SK-MEL-5 (cell line): ENCODE measurements at regions not wholly inside any gene's neighbourhood (a gene's known extent, or its start where the extent isn't known, plus 50 kb on each side); places are given as distances from the start of the nearest gene placed in this dataset.

Source experiments
- DNase-seq: peaks from one replicate; pipeline ENCODE4 v3.0.0-alpha.2; 2016; ENCODE audit warnings: low read depth, low spot score
- in situ Hi-C: cut with HindIII; loops from 2 replicates; pipeline ENCODE4 v1.10.0; 2016; ENCODE audit warnings: low sequenced_read_pairs, high pct_unique_total_duplicates, low pct_unique_long_range_greater_than_20kb

DNA sequence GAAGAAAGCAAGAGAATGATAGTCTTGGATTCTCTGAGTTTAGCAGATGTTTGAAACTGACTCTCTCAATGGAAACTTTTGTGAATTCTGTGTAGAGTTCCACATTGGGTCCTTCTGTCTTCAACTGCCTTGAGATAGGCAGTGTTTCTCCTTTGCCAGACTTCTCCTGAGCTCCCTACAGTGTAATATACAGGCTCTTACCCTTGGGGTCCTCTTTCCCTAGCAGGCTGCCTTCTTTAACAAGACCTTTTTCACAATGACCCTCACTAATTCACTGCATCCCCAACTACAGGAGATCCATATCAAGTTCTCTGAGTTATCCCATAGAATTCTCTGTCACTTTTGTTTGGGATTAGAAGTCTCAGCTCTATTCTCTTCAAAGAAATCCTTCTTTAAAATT is 513.0 kb downstream of the XIRP2 start:
- in situ Hi-C loops, result no loop called here
- DNase-seq, result no peak

DNA sequence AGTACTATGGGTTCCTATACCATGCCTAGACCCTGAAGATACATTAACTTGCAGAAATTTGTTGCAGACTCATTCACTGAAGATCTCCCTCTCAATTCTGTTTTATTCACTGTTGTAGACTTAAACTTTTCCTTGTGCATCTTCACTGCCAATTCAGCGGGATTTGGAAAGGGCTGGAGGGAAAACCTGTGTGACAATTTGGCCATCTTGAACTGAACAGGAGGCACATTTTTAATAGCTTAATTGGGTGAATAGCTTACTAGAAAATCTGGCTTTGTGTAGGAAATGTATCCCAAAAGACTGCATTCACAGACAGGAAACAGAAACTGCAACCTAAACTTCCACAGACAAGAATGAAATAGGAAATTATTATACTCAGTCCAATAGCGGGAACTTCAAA is 512.3 kb downstream of the XIRP2 start:
- DNase-seq, result no peak
- in situ Hi-C loops, result no loop called here

DNA sequence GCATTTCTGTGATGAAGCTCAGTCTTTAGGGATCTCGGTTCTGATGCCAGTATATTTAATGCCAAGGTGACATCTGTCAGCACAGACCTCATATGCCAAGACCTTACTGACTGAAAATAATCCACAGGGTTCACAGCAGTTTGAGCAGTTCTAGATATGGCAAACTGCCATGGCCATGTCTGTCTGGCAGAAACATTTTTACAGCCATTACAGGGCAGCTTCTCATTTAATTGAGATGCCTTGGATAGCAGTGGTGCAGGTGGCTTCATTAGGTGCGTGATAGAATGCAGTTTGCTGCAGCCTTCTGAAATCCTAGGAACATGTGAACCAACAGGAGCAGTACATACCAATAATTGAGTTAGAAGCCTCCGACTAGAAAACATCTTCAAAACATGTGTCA is 510.6 kb downstream of the XIRP2 start:
- no peak for DNase-seq
- in situ Hi-C loops, result no loop called here

DNA sequence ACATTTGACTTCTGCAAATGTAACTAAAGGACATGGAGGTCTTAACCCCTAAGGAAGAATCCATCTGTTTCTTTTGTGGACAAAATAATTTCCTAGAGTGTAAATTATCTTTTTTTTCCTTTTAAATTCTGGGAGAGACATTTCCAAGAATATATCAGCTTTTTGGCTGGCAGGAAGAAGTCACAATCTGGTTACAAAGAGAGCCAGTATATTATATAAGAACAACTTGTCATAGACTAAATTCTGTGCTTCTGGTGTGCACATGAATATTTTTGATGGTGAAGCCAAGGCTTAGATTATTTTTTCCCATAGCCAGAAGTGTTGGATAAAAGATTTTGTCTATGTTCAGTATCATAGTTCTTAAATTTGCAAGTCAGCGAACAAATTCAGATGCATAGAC is 500.6 kb downstream of the XIRP2 start:
- in situ Hi-C loops, result no loop called here

DNA sequence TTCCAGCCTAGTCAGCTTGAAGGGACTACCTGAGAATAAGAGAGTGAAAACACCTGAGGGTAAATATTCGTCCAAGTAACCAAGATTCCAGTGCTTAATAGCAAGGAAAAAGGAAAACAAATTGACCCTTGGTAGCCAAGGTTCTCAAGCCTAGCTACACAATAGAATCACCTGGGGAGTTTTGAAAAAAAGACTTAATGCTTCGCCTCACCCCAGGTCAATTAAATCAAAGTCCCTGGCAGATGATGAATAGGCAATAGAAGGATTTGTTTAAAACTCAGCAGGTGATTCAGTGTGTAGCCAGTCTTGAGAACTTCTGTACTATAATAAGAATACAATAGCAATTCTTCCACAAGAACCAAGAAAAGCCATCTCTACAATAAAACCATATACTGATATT is 500.2 kb downstream of the XIRP2 start:
- in situ Hi-C loops, result no loop called here
- DNase-seq, result no peak

More for the DNA sequence above, 500.6 kb downstream of the XIRP2 start:
- DNase-seq, result no peak

DNA sequence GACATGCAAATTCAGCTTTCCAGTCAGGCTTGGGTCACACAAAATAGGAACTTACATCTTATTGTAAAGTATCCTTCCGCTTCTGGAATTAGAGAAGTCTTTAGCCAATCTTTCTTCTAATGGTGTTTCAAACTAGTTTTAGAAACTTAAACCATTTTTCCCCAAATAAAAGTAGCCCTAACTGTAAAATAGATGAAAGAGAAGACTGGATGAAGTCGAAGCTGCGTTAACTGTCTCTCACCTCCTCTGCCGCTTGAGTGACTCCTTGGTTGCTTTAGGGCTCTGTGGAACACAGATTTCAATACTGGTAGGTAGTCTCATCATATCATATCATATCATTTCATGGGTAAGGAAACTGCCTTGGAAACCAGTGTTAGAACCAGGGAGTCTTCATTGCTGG is 498.4 kb downstream of the XIRP2 start:
- in situ Hi-C loops, result no loop called here
- peak; percentile 4 for DNase-seq

DNA sequence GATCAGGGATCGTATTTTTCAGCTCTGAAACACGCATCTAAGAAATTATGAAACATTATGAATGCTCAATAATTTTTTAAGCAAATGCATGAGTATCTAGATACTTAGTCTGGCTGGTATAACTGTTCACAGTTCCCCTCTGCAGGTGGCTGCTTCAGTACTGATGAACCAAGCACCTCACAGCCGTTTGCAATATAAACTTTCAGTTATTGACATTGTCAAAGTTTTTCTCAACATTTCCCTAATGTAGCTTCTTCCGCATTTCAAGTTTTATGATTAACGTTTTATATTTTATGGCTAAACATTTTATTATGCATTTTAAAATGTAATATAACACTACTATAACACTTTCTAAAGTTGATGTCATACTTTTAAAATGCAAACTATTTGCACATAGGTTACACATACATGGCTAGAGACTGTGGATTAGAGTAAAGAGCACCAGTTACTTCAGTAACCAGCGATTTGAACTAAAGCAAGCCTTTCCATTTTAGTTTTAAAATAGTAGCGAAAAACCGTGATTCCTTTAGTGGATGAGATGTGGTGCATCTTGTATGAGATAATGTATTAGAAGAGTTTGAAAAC is 495.4 kb downstream of the XIRP2 start:
- no peak for DNase-seq
- in situ Hi-C loops, result no loop called here

DNA sequence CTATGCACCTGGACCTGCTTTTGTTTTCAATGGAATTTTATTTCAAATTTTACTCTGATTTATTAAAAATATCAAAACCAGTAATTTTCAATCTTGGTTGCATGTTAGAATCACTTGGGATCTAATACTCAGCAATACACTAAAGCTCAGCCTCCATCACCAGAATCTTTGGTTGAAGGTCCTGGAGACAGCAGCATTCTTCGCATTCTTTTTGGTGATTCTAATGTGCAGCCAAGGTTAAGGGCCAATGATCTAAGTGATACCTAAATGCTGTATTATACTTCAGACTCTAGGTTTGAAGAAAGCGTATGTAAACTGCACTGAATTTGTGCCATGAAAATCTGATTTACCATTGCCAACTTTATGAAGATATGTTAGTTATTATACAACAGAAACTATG is 493.1 kb downstream of the XIRP2 start:
- in situ Hi-C loops, result no loop called here
- no peak for DNase-seq

DNA sequence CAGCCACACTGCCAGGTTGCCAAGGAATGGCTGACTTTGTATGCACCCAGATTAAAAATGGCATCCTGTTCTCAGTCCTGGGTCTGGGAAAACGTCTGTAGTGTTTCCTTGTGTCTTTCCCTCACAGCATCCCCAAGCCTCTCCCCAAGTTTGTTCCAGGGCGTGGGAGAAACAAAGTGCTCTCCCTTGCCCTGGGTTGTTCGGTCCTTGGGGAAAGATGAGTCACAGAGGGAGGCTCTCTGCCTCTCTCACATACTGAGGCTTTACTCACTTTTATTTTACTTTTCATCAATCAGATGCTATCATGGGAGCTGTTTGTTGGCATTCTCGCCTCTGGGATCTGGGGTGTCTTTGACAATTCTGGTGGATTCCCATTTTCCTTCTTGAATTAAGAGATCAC is 492.3 kb downstream of the XIRP2 start:
- no peak for DNase-seq
- in situ Hi-C loops, result no loop called here

DNA sequence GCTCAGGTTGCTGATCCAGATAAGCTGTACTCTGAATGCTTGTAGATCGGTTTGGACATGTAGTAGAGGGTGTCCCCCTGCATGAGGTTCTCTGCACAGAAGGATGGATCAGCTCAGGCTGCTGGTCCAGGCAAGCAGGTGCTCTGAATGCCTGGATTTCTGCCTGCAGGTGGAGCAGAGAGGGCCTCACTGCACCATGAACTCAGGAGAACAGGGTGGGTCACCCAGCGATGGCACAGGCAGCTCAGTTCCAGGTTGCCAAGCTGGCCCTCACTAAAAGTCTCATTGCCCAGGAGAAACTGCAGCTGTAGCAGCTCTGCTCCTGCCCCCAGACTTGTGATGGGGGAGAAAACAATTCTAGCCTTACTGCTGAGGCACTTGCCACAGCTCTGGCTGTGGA is 491.8 kb downstream of the XIRP2 start:
- in situ Hi-C loops, result no loop called here
- no peak for DNase-seq

DNA sequence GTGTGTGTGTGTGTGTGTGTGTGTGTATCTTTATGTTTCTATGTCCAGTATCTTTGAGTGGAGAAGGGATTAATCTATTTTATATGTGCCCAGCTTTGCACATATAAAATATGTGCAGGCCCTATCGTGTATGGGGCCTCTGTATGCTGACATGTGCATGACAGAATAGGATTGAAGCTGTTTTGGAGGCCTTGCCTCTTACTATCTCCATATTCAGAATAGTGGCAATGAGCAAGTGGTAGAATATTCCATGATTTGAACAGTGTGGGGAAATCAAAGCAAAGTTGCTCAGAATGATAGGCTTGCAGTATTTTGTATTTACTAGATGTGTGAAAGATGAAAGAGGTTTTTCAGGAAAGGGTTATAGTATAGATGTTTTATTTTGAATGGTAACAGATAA is 480.8 kb downstream of the XIRP2 start:
- DNase-seq, result no peak
- in situ Hi-C loops, result no loop called here

DNA sequence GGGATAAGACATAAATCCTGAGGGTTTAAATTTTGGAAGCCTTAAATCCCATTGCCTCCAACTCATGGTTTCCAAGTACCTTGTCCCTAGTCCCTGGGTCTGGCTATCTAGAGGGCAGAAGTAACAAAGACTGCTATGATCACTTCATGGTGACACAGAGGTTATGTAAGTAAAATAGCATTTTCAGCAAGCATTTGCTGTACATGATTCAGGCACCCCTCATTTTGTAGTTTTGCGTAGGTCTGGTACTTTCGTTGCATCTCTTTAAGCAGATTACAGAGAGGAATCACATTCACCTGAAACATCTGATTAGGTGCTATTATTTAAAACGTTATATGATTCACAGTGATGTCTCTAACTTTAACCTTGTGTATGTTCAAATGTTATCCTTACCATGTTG is 480.1 kb downstream of the XIRP2 start:
- in situ Hi-C loops, result no loop called here

DNA sequence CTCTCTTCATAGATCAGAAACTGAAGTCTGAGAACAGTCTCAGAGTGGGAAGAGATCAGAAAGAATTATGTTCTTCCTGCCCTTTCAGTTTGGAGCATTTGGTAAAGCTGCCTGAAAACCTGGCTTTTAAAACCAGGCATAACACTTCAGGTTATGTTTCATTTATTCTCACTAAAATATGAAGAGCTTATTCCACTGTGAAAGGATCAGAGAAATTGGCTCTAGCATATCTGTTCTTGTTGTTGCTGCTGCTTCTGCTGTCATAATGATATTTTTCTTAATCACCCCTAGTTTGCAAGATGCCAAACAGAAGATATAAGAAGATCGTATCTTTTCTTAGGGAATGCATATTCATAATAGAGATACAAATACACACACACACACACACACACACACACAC is 476.9 kb downstream of the XIRP2 start:
- no peak for DNase-seq
- in situ Hi-C loops, result no loop called here

More for the DNA sequence above, 480.1 kb downstream of the XIRP2 start:
- DNase-seq, result no peak

DNA sequence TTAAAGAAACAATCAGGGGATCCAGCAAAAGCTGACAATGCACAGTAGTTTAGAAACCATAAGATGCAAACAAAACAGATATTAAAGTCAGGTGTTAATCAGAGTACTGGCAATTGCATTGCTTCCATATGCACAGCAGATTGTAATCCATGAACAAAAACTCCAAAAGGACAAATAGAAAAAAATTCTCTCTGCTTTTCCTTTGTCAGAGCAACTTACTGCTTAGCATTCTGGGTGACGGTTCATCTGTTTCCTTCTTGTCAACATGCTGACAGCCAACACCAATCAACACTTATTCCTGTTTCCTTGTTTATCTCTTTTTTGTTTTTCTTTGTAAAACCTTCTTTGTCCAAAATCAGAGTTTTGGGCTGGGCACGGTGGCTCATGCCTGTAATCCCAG is 473.1 kb downstream of the XIRP2 start:
- in situ Hi-C loops, result no loop called here
- DNase-seq, result no peak

DNA sequence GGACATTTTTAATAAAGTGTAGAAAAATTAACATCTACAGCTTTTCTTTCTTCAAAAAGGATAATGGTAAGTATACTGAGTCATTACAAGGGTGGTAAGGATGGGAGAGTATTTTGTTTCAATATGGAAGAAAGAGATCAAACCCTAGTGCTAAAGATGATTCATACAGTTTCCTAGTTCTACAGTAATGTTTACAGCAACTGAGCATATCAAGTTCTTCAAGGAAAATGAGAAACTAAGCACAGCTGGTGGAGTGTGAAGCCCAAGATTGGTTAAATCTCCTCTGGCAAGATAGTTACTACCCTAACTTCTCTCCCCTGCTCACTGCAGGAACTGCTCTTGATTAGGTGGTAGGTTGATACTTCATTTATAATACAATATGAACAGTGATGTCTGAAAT is 467.5 kb downstream of the XIRP2 start:
- in situ Hi-C loops, result no loop called here
- no peak for DNase-seq

DNA sequence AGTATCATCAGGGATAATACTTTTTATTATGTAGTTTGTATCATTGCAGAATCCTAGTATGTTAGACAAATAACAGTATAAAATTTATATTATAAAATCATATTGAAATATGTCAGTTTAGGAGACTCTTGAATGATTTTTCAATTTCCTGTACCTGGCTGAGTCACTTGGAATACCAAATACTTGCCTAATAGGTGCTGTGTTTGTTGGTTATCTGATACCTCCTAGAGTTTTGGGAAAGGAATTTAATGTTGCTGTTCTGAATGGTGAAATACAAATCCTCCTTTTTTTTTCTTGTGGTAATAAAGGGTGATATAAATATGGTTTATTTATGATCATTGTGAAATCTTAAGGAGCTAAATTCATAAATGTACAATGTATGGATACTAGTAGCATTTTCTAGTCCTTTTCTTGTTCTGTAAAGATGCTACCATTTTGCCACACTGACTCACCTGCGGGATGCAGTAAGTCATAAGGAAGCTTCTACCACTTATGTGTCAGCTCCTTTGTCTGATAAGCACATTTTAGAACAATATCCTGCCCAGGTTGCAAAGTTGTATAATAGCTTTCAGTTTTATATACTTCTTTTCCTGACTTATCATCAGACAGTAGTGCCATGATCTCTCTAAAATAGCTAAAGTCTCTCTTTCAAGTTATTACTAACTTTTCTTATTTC is 465.5 kb downstream of the XIRP2 start:
- DNase-seq, result no peak
- in situ Hi-C loops, result no loop called here

DNA sequence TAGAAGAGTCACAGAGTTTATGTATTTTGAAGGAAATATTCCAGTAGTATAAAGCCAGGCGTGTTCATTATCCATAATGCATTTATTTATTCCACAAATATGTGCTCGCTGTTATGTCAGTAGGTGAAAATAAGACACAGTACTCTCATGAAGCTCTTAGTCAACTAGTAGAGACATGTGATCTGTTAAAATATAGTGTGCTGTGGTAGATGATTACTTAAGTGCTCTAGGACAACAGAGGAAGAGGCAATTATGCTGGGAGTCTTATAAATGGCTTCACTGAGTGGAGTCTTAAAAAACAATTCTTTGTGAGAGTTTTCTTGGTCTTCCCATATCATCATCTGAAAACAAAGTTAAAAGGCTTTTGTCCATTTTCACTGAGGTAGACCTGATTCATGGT is 457.3 kb downstream of the XIRP2 start:
- in situ Hi-C loops, result no loop called here

DNA sequence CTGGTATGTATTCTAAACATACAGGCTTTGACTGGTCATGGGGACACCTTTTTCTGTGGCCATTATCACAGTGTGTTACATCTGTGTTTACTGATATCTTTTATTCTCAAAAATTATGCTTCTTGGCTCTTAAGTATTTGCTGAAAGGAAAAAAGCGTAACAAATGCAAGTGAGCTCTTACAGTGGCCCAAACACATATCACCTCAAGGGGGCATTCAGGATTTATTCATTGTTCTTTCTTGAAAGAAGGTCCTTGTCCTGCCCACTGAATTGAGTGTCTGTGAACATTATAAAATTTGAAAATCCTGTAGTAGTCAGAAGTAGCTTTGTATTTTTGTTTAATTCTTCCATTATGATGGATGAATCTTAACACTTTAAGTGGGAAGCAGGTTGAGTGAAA is 454.5 kb downstream of the XIRP2 start:
- in situ Hi-C loops, result no loop called here
- peak; percentile 53 for DNase-seq

More for the DNA sequence above, 457.3 kb downstream of the XIRP2 start:
- peak; percentile 23 for DNase-seq

DNA sequence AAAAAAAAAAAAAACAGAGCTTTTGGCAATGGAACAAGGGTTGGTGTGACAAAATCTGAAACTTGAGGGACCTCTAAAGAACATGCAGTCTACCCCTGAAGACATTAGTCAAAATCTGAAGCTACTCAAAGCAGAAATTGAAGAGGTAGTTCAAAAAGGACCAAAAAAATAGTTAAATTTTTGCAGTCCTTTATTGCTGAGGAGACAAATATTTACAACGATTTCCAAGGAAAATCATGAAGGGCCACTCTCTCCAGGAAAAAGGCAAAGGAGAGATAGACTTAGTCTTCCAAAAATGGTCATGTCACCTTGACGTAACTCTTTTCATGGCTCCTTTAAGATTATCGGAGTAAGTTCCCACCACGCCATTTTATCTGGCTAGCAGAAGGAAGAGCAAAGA is 452.0 kb downstream of the XIRP2 start:
- no peak for DNase-seq
- in situ Hi-C loops, result no loop called here

DNA sequence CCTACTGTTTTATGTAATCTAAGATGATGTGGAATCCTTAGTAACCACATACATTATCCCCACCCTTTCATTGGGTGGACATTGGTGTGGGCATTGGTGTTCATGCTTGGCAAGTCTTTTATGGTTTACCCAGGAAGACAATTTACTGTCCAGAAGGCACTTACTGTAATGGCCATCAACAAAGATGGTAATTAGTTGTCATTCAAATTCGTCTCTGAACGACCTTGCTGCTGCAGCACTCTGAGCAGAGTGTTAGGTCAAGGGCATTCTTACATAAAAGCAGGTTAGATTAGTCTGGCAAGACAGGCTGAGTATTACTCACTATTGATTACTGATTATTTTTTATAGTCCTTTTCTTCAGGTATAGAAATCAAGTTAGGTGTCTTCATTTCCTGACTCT is 447.9 kb downstream of the XIRP2 start:
- DNase-seq, result no peak
- in situ Hi-C loops, result no loop called here
